Right lobe of liver (tissue), 4 donors: ENCODE measurements at regions not wholly inside any gene's neighbourhood (a gene's known extent, or its start where the extent isn't known, plus 50 kb on each side); places are given as distances from the start of the nearest gene placed in this dataset.

Experiments used
- POLR2A ChIP-seq: fragments of 450-650 bp; IDR thresholded peaks from one replicate; pipeline ENCODE4 v1.6.1; 2017; ENCODE audit warnings: antibody characterized with exemption, mild to moderate bottlenecking
- TF ChIP-seq, protein P1 (sequence below), 4 donors: fragments of 200-600 bp in 3 of 4; fragments of 450-650 bp in 1 of 4; IDR thresholded peaks; one replicate each; pipeline versions ENCODE4 v1.5.1 to v1.8.0; 2016 to 2022; ENCODE audit warnings: antibody characterized with exemption in 4 of 4, mild to moderate bottlenecking in 2 of 4
- donor health status: DM: no; HTN: no; CAD: no.
- donor health status: DM: no; HTN: no; CAD: no.
- donor health status: DM: no; HTN: yes; CAD: no.

DNA sequence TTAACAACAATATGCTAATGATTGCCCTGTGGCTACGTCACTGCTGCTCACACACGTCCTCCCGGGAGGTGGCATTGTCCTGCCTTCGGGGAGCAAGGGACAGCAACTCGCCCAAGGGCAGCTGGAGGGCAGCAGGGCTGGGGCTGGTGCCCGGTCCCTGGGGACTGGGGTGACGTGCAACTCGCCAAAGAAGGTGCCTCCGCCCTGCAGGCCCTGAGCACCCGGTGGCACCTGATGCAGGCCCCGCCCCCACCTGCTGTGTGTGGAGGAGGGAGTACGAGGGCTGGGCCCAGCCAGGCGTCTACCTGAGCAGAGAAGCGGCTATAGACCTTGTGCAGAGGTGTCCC is 64.8 kb upstream of the SLCO4A1 start:
- TF ChIP-seq, protein P1, sequence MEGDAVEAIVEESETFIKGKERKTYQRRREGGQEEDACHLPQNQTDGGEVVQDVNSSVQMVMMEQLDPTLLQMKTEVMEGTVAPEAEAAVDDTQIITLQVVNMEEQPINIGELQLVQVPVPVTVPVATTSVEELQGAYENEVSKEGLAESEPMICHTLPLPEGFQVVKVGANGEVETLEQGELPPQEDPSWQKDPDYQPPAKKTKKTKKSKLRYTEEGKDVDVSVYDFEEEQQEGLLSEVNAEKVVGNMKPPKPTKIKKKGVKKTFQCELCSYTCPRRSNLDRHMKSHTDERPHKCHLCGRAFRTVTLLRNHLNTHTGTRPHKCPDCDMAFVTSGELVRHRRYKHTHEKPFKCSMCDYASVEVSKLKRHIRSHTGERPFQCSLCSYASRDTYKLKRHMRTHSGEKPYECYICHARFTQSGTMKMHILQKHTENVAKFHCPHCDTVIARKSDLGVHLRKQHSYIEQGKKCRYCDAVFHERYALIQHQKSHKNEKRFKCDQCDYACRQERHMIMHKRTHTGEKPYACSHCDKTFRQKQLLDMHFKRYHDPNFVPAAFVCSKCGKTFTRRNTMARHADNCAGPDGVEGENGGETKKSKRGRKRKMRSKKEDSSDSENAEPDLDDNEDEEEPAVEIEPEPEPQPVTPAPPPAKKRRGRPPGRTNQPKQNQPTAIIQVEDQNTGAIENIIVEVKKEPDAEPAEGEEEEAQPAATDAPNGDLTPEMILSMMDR (IDR thresholded peaks at IDR 0.05) = no peak
- no peak for TF ChIP-seq POLR2A
